Heart left ventricle (tissue), 16 donors: ENCODE measurements at regions not wholly inside any gene's neighbourhood (a gene's known extent, or its start where the extent isn't known, plus 50 kb on each side); places are given as distances from the start of the nearest gene placed in this dataset.

Source experiments
- ATAC-seq, 4 donors: fragments of 200-7000 bp; cut with Tn5 transposase; one replicate each; pipeline ENCODE4 v1.9.1; 2020 to 2022; ENCODE audit warnings: moderate library complexity in 4 of 4, mild to moderate bottlenecking in 3 of 4, moderate number of reproducible peaks in 1 of 4
- DNase-seq, 5 donors: peaks; one replicate each; pipeline ENCODE4 v3.0.0-alpha.2; 2020
- H3K27ac ChIP-seq, 12 donors: fragments of 200-600 bp; sonication (generic) in 4 of 12; one replicate each; pipeline versions ENCODE4 v1.5.0 to v1.8.0; 2016 to 2022; ENCODE audit warnings: mild to moderate bottlenecking in 2 of 12
- H3K27me3 ChIP-seq, 9 donors: fragments of 200-600 bp; sonication (generic) in 2 of 9; one replicate each; pipeline versions ENCODE4 v1.5.1 to v1.8.0; 2016 to 2022; ENCODE audit warnings: mild to moderate bottlenecking in 3 of 9
- H3K36me3 ChIP-seq, 9 donors: fragments of 200-600 bp; sonication (generic) in 2 of 9; one replicate each; pipeline versions ENCODE4 v1.5.0 to v1.8.0; 2018 to 2022; ENCODE audit warnings: mild to moderate bottlenecking in 2 of 9
- H3K4me1 ChIP-seq, 12 donors: fragments of 200-600 bp; sonication (generic) in 4 of 12; one replicate each; pipeline versions ENCODE4 v1.5.0 to v1.8.0; 2016 to 2022; ENCODE audit warnings: mild to moderate bottlenecking in 3 of 12
- H3K4me3 ChIP-seq, 12 donors: fragments of 200-600 bp; sonication (generic) in 4 of 12; one replicate each; pipeline versions ENCODE4 v1.5.0 to v1.8.0; 2017 to 2022; ENCODE audit warnings: mild to moderate bottlenecking in 9 of 12, moderate library complexity in 4 of 12
- H3K9me3 ChIP-seq, 12 donors: fragments of 200-600 bp; sonication (generic) in 4 of 12; one replicate each; pipeline versions ENCODE4 v1.5.0 to v1.8.0; 2016 to 2022; ENCODE audit warnings: mild to moderate bottlenecking in 1 of 12
- POLR2A ChIP-seq, 2 donors: fragments of 450-650 bp; IDR thresholded peaks; one replicate each; pipeline ENCODE4 v1.6.1; 2017; ENCODE audit warnings: antibody characterized with exemption in 2 of 2, mild to moderate bottlenecking in 2 of 2, moderate library complexity in 2 of 2
- WGBS, 4 donors: extraction: QIAGEN DNeasy Blood & Tissue Kit in 2 of 4; methylation state at CpG; one replicate each; pipeline versions ENCODE4 v1.1.5 to v1.1.7; 2013 to 2018; 5-methylcytosine and 5-hydroxymethylcytosine counted together
- intact Hi-C, 10 donors: fragments of 100-400 bp; cut with DNase I; formaldehyde crosslinking; loops; one replicate each; pipeline versions ENCODE4 v1.11.1 to v1.14.2; 2022
- TF ChIP-seq, protein P1 (sequence below), 12 donors: fragments of 200-600 bp; sonication (generic) in 4 of 12; IDR thresholded peaks; one replicate each; pipeline versions ENCODE4 v1.5.0 to v1.8.0; 2018 to 2022; ENCODE audit warnings: antibody characterized with exemption in 12 of 12, mild to moderate bottlenecking in 5 of 12
- donor health status: ischemic (EF 13 %, LVEDD 7.1; RV severe dilation, severe dysfunction).
- donor health status: healthy with polysubstance abuse.
- donor health status: DM: no; HTN: yes; CAD: no.
- donor health status: DM: no; HTN: no; CAD: no.
- donor health status: ischemic (EF 25% LVEDD 6.9; RV normal size, moderate dysfunction).
- donor health status: ischemic (EF 25% LVEDD 5.7; RV mildly dilated, moderate dysfunction).
- donor health status: healthy.
- donor health status: DM: yes; HTN: yes; CAD: no.
- donor health status: ischemic (EF 35%, LVEDD 5.7; RV mildly dilated, moderate dysfunction).
- donor health status: nonischemic (EF 11% LVEDD 7.7; RV severe dilation, severe dysfunction).
- donor health status: DM: yes; HTN: yes; CAD: no.
- donor health status: PGD.
- donor health status: ischemic (EF 29% LVEDD 5.4; RV normal size, mild dysfunction).
- donor health status: nonischemic (EF 23%, LVEDD 6.1; RV moderate dilation, normal function).

DNA sequence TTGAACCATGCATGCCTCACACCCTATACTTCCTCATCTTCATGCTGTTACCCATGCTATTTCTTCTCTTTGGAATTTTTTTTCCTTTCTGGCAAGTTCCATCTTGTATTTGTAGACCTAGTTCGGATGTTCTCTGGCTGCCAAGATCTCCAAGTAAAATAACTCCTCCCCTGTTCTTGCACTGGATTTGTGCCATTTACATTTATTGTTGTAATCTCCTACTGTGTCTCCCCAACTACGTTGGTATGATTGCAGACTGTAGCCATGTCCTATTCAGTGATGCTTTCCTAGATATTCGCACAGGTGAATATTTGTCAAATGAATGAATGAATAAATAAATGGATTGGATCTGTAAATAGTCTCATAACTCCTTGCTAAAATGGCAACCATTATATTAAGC lies 546.0 kb downstream of the MN1 start:
- Histone ChIP-seq H3K4me1 (no peaks in the 10 kb centered on the region), H3K36me3 (no peaks in the 10 kb centered on the region), H3K9me3 (peaks cover 0 to 20% (median 13%) of the 10 kb centered on the region in 12 donors), H3K27me3 (peaks cover 0 to 10% (median 0%) of the 10 kb centered on the region in 9 donors), H3K27ac (no peak overlapping the region), H3K4me3 (no peak overlapping the region)
- WGBS, 4 donors = 74 to 82% (median 78%) methylated on average over 3 of the region's 3 CpGs
- TF ChIP-seq, protein P1, sequence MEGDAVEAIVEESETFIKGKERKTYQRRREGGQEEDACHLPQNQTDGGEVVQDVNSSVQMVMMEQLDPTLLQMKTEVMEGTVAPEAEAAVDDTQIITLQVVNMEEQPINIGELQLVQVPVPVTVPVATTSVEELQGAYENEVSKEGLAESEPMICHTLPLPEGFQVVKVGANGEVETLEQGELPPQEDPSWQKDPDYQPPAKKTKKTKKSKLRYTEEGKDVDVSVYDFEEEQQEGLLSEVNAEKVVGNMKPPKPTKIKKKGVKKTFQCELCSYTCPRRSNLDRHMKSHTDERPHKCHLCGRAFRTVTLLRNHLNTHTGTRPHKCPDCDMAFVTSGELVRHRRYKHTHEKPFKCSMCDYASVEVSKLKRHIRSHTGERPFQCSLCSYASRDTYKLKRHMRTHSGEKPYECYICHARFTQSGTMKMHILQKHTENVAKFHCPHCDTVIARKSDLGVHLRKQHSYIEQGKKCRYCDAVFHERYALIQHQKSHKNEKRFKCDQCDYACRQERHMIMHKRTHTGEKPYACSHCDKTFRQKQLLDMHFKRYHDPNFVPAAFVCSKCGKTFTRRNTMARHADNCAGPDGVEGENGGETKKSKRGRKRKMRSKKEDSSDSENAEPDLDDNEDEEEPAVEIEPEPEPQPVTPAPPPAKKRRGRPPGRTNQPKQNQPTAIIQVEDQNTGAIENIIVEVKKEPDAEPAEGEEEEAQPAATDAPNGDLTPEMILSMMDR (IDR thresholded peaks at IDR 0.05) = no peak
- no peak for TF ChIP-seq POLR2A (IDR thresholded peaks at IDR 0.05)
- intact Hi-C loops = no loop called here
- ATAC-seq (no peak), DNase-seq (no peak)

DNA sequence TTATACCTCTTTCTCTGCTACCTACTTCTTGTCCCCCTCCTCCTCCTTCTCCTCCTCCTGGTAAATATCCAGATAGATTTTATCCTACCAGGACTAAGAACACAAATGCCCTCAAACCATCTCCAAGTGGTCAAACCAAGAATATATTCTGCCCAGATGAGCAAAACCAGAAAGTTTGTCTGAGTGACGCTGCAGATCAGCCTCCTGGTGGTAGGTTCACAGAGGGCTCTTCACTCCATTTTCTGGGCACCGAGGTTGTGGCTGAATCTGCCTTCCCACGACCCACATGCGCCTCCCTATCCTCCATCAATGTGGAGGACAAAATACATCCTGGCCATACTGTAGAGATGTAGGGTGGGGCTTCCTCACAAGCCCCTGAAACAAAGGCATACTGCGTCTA lies 543.6 kb downstream of the MN1 start:
- peaks cover 0 to 20% (median 13%) of the 10 kb centered on the region in 12 donors for H3K9me3 ChIP-seq
- H3K27ac ChIP-seq = no peak overlapping the region
- intact Hi-C loops = no loop called here
- no peak overlapping the region for H3K4me3 ChIP-seq
- H3K4me1 ChIP-seq = no peaks in the 10 kb centered on the region
- no peaks in the 10 kb centered on the region for H3K36me3 ChIP-seq
- ATAC-seq = no peak
- H3K27me3 ChIP-seq = peaks cover 0 to 10% (median 3%) of the 10 kb centered on the region in 9 donors
- no peak for TF ChIP-seq POLR2A (IDR thresholded peaks at IDR 0.05)
- TF ChIP-seq, protein P1 (IDR thresholded peaks at IDR 0.05) = no peak
- DNase-seq = no peak
- WGBS, 4 donors = 68 to 75% (median 74%) methylated on average over 5 of the region's 5 CpGs

- no peak for ATAC-seq
- H3K9me3 ChIP-seq = peaks cover 0 to 20% (median 13%) of the 10 kb centered on the region in 12 donors
- intact Hi-C loops = no loop called here
Observed at GRCh38 chr22:27258616-27259172, 542.9 kb downstream of the MN1 start.

DNA sequence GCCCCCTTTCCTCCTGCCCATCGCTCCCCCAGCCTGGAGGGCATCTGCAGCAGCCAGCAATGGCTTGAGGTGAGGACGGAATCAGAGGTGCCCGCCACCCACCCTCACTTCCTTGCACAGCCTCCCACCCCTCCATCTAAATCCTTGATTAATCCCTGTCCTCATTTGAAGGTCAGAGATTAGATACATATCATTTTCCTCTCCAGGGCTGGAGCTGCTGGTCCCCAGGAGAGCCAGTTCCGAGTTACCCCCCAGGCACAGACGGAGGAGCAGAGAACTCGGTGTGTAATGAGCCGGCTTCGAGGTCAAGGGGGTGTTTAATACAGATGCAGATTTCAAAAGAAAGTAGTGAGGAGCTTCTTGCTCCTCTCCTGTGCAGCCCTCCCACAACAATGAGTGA lies 542.1 kb downstream of the MN1 start:
- no peak overlapping the region for H3K4me3 ChIP-seq
- intact Hi-C loops = no loop called here
- H3K27ac ChIP-seq = no peak overlapping the region
- H3K4me1 ChIP-seq = no peaks in the 10 kb centered on the region
- H3K27me3 ChIP-seq = peaks cover 0 to 10% (median 3%) of the 10 kb centered on the region in 9 donors
- H3K9me3 ChIP-seq = peaks cover 0 to 20% (median 13%) of the 10 kb centered on the region in 12 donors
- 56 to 72% (median 61%) methylated on average over 8 of the region's 8 CpGs for WGBS, 4 donors
- DNase-seq (no peak), ATAC-seq (no peak)
- TF ChIP-seq, protein P1 (IDR thresholded peaks at IDR 0.05) = no peak
- TF ChIP-seq POLR2A (IDR thresholded peaks at IDR 0.05) = no peak
- H3K36me3 ChIP-seq = no peaks in the 10 kb centered on the region

More at GRCh38 chr22:27258616-27259172, 542.9 kb downstream of the MN1 start:
- WGBS, 4 donors = 57 to 61% (median 59%) methylated on average over 8 to 9 of the region's 9 CpGs
- no peaks in the 10 kb centered on the region for H3K4me1 ChIP-seq
- no peak for DNase-seq
- TF ChIP-seq POLR2A (IDR thresholded peaks at IDR 0.05) = no peak
- TF ChIP-seq, protein P1 (IDR thresholded peaks at IDR 0.05) = no peak
- no peak overlapping the region for H3K27ac ChIP-seq
- no peak overlapping the region for H3K4me3 ChIP-seq
- peaks cover 0 to 10% (median 3%) of the 10 kb centered on the region in 9 donors for H3K27me3 ChIP-seq
- H3K36me3 ChIP-seq = no peaks in the 10 kb centered on the region
